ENCODE measurements at regions not wholly inside any gene's neighbourhood (a gene's known extent, or its start where the extent isn't known, plus 50 kb on each side); places are given as distances from the start of the nearest gene placed in this dataset.

- TF ChIP-seq CTCF (IDR thresholded peaks at IDR 0.05; ENCODE audit: insufficient read depth, low read depth, low read length) = no peak
- DNase-seq (ENCODE audit: low read depth) = no peak
- H3K27me3 ChIP-seq (ENCODE audit: control insufficient read depth, insufficient read depth, low read length) = no peaks in the 10 kb centered on the region
- ChIA-PET POLR2A (no interaction called here), CTCF (no interaction called here)
- H3K36me3 ChIP-seq (ENCODE audit: control insufficient read depth, insufficient read depth, low read length) = no peaks in the 10 kb centered on the region
- H3K4me3 ChIP-seq (ENCODE audit: low read depth, low read length) = no peak overlapping the region
Observed at GRCh38 chr2:163247156-163247846, 408.7 kb upstream of the KCNH7 start.

DNA sequence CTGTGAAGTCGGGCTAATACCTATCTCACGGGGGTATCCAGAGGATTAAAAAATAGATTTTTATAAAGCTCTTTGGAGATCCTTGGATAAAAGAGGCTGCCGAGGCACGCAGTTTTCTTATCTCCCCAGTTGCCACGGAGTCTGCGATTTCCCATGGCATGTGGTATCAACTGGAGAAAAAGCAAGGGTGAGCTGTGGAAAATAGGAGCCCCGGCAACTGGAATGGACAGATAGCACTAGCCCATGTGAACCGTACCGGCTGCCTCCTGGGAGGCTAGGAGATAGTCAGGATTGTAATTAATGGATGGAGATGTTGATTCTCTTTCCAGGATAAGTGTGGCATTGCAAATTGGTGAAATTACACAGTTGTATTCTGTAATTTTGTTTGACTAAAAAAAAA lies 407.6 kb upstream of the KCNH7 start:
- DNase-seq (ENCODE audit: low read depth) = no peak
- POLR2A ChIA-PET = no interaction called here
- no peak overlapping the region for H3K4me3 ChIP-seq (ENCODE audit: low read depth, low read length)
- CTCF ChIA-PET = no interaction called here
- H3K27me3 ChIP-seq (ENCODE audit: control insufficient read depth, insufficient read depth, low read length) = no peaks in the 10 kb centered on the region
- TF ChIP-seq CTCF (IDR thresholded peaks at IDR 0.05; ENCODE audit: insufficient read depth, low read depth, low read length) = no peak
- H3K36me3 ChIP-seq (ENCODE audit: control insufficient read depth, insufficient read depth, low read length) = no peaks in the 10 kb centered on the region

DNA sequence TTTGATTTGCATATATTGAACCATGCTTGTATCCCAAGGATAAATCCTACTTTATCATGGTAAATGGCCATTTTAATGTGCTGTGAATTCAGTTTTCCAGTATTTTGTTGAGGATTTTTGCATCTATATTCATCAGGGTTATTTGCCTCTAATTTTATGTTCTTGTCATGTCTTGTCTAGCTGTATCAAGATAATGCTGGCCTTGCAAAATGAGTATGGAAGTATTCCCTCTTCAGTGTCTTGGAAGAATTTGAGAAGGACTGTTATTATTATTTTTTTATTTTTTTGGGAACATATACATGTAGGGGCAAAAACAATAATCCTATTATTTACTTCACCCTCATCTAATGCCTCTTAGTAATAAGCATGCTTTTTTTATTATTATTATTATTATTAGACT lies 398.0 kb upstream of the KCNH7 start:
- POLR2A ChIA-PET = no interaction called here
- Histone ChIP-seq H3K4me3 (ENCODE audit: low read depth, low read length) (no peak overlapping the region), H3K36me3 (ENCODE audit: control insufficient read depth, insufficient read depth, low read length) (no peaks in the 10 kb centered on the region), H3K27me3 (ENCODE audit: control insufficient read depth, insufficient read depth, low read length) (no peaks in the 10 kb centered on the region)
- CTCF ChIA-PET = no interaction called here
- no peak for DNase-seq (ENCODE audit: low read depth)
- no peak for TF ChIP-seq CTCF (IDR thresholded peaks at IDR 0.05; ENCODE audit: insufficient read depth, low read depth, low read length)

- no peak for TF ChIP-seq CTCF (IDR thresholded peaks at IDR 0.05; ENCODE audit: insufficient read depth, low read depth, low read length)
- ChIA-PET POLR2A (no interaction called here), CTCF (no interaction called here)
- H3K36me3 ChIP-seq (ENCODE audit: control insufficient read depth, insufficient read depth, low read length) = no peaks in the 10 kb centered on the region
- H3K27me3 ChIP-seq (ENCODE audit: control insufficient read depth, insufficient read depth, low read length) = no peaks in the 10 kb centered on the region
- no peak overlapping the region for H3K4me3 ChIP-seq (ENCODE audit: low read depth, low read length)
- DNase-seq (ENCODE audit: low read depth) = no peak
Observed at GRCh38 chr2:163231666-163232065, 393.1 kb upstream of the KCNH7 start.

GRCh38 chr2:163213661-163214081 lies 375.1 kb upstream of the KCNH7 start:
- ChIA-PET CTCF (no interaction called here), POLR2A (no interaction called here)
- Histone ChIP-seq H3K4me3 (ENCODE audit: low read depth, low read length) (no peak overlapping the region), H3K27me3 (ENCODE audit: control insufficient read depth, insufficient read depth, low read length) (no peaks in the 10 kb centered on the region), H3K36me3 (ENCODE audit: control insufficient read depth, insufficient read depth, low read length) (no peaks in the 10 kb centered on the region)
- no peak for TF ChIP-seq CTCF (IDR thresholded peaks at IDR 0.05; ENCODE audit: insufficient read depth, low read depth, low read length)
- DNase-seq (ENCODE audit: low read depth) = peak; percentile 41
